Thoracic aorta (tissue), 2 donors: ENCODE measurements at regions not wholly inside any gene's neighbourhood (a gene's known extent, or its start where the extent isn't known, plus 50 kb on each side); places are given as distances from the start of the nearest gene placed in this dataset.

Experiments used
- ATAC-seq: fragments of 150-250 bp; one replicate; pipeline ENCODE4 v1.8.0; 2017; ENCODE audit warnings: low read depth; ENCODE audit not compliant: insufficient number of reproducible peaks, low FRiP score
- DNase-seq: peaks from one replicate; pipeline ENCODE4 v3.0.0-alpha.2; 2020; ENCODE audit warnings: low spot score
- H3K27ac ChIP-seq, 2 donors: fragments of 200-600 bp; sonication (generic); 1 replicate in 1 of 2; 2 replicates in 1 of 2; pipeline ENCODE4 v1.5.1; 2016; ENCODE audit warnings: mild to moderate bottlenecking in 2 of 2, moderate library complexity in 2 of 2
- H3K27me3 ChIP-seq: fragments of 200-600 bp; sonication (generic); replicated peaks from 2 replicates; pipeline ENCODE4 v1.6.0; 2016; ENCODE audit warnings: mild to moderate bottlenecking; ENCODE audit not compliant: insufficient read depth
- H3K36me3 ChIP-seq: fragments of 200-600 bp; sonication (generic); one replicate; pipeline ENCODE4 v1.5.1; 2016
- H3K4me1 ChIP-seq, 2 donors: fragments of 200-600 bp; sonication (generic); 1 replicate in 1 of 2; 2 replicates in 1 of 2; pipeline versions ENCODE4 v1.5.1 to v1.6.0; 2016; ENCODE audit warnings: low read depth in 2 of 2, mild to moderate bottlenecking in 1 of 2; ENCODE audit not compliant: control insufficient read depth in 1 of 2
- H3K4me3 ChIP-seq: fragments of 200-600 bp; sonication (generic); 2 replicates; pipeline ENCODE4 v1.5.1; 2016; ENCODE audit warnings: mild to moderate bottlenecking
- H3K9me3 ChIP-seq: fragments of 200-600 bp; sonication (generic); 2 replicates; pipeline ENCODE4 v1.5.1; 2016
- TF ChIP-seq, protein P1 (sequence below): fragments of 200-600 bp; sonication (generic); IDR thresholded peaks from one replicate; pipeline ENCODE4 v1.5.1; 2019; ENCODE audit warnings: antibody characterized with exemption

DNA sequence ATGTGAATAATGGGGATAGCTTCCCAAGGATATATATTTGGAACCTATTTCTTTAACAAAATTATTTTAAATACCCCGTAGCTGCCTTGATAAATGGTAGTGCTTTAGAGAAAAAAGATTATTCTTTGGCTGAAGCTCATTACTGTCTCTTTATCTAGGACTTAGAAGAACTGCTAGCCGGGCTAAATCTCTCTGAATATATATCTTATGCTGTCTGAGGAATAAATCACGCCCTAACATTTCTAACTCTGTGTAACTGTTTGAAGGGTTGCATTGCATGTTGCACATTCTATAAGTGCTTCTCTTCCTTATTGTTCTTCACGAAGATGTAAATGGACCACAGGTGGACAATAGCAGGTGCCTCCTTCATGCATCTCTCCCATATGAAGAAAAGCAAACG is 585.0 kb upstream of the ZP4 start:
- Histone ChIP-seq H3K9me3 (no peaks in the 10 kb centered on the region), H3K36me3 (no peaks in the 10 kb centered on the region), H3K27ac (no peak overlapping the region), H3K4me1 (no peaks in the 10 kb centered on the region), H3K4me3 (no peak overlapping the region), H3K27me3 (no peaks in the 10 kb centered on the region)
- DNase-seq (no peak), ATAC-seq (no peak)
- TF ChIP-seq, protein P1, sequence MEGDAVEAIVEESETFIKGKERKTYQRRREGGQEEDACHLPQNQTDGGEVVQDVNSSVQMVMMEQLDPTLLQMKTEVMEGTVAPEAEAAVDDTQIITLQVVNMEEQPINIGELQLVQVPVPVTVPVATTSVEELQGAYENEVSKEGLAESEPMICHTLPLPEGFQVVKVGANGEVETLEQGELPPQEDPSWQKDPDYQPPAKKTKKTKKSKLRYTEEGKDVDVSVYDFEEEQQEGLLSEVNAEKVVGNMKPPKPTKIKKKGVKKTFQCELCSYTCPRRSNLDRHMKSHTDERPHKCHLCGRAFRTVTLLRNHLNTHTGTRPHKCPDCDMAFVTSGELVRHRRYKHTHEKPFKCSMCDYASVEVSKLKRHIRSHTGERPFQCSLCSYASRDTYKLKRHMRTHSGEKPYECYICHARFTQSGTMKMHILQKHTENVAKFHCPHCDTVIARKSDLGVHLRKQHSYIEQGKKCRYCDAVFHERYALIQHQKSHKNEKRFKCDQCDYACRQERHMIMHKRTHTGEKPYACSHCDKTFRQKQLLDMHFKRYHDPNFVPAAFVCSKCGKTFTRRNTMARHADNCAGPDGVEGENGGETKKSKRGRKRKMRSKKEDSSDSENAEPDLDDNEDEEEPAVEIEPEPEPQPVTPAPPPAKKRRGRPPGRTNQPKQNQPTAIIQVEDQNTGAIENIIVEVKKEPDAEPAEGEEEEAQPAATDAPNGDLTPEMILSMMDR, result no peak

DNA sequence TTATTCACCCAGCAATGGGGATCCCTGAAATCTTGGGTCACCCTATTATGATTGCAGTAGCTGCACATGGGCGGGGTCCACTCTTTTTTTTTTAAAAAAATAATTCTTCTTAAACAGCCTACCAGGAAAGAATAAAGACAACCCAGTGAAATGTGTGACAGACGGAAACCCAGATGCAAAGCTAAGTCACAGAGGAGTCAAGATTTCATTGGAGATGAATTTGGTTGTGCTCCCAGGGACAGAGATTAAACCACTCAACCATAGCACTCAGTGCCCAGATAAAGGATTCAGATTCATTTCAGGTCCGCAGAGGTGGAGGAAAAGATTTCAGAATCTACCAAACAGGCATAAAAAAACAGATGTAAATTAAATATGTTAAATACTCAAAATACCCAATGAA is 583.5 kb upstream of the ZP4 start:
- no peak for ATAC-seq
- no peaks in the 10 kb centered on the region for H3K27me3 ChIP-seq
- H3K9me3 ChIP-seq, result no peaks in the 10 kb centered on the region
- DNase-seq, result no peak
- H3K27ac ChIP-seq, result no peak overlapping the region
- H3K4me3 ChIP-seq, result no peak overlapping the region
- H3K36me3 ChIP-seq, result no peaks in the 10 kb centered on the region
- TF ChIP-seq, protein P1, result no peak
- H3K4me1 ChIP-seq, result no peaks in the 10 kb centered on the region

DNA sequence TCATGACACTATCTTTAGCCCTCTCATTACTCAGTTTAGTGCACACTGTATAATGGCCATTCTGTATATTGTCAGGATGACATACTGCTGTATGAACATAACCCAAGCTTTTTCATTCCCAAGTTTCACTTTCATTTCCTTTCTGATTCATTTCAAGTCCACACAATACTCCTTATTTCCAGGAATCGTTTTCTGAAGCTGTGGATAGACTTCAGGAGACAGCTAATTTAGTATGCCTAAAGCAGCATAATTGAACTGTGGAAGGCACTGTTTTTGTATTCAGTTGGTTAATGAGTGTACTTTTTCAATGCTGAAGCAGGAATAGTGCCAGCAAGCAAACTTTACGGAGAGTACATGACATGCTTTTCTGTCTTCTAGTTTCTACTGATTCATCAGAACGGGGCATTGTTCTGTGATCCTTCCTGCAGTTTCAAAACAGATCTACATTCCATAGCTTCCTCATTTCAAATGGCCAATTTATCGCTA is 578.5 kb upstream of the ZP4 start:
- H3K9me3 ChIP-seq, result no peaks in the 10 kb centered on the region
- no peak overlapping the region for H3K27ac ChIP-seq
- H3K4me1 ChIP-seq, result no peaks in the 10 kb centered on the region
- no peak for ATAC-seq
- TF ChIP-seq, protein P1, result no peak
- H3K27me3 ChIP-seq, result no peaks in the 10 kb centered on the region
- H3K4me3 ChIP-seq, result peak overlapping the region; percentile 40
- no peak for DNase-seq
- no peaks in the 10 kb centered on the region for H3K36me3 ChIP-seq

DNA sequence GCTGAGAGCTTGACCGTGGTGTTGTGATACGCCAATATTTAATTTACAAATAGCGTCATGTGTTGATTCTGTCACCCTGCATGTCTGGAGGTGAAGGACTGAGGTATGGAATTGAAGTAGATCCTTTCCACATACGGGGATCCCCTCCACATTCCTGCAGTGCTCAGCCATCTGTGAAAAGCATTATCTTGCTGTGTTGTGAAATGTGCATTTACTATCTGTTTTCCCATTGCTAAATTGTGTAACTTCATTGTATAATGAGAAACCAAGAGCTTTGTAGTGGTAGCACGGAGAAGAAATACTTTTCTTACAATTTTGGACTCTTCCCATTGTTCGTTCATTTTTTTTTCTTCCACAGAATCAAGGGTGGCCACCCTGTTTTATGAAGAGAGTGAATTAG is 577.3 kb upstream of the ZP4 start:
- Histone ChIP-seq H3K9me3 (no peaks in the 10 kb centered on the region), H3K27me3 (no peaks in the 10 kb centered on the region), H3K4me1 (no peaks in the 10 kb centered on the region), H3K27ac (no peak overlapping the region), H3K36me3 (no peaks in the 10 kb centered on the region), H3K4me3 (no peak overlapping the region)
- ATAC-seq (no peak), DNase-seq (no peak)
- TF ChIP-seq, protein P1, result no peak

DNA sequence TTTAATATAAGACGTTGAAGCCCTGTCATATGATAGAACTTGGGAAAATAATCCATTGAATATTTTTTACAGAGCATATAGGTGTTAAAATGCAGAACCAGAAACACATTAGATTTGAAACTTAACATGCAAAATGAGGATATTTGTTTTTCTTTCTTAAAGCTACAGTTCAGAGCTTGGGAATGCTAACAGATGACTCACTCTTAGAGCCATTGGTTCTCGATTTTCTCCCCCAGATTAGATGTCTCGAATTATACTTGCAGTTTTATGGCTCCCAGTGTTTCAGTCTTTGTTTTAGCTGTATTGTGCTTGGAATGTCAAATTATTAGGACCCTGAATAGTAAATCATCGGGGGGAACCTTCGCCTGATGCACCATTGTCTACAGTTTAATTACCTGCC is 575.7 kb upstream of the ZP4 start:
- DNase-seq, result no peak
- H3K4me3 ChIP-seq, result no peak overlapping the region
- H3K27ac ChIP-seq, result no peak overlapping the region
- H3K36me3 ChIP-seq, result no peaks in the 10 kb centered on the region
- H3K27me3 ChIP-seq, result no peaks in the 10 kb centered on the region
- H3K9me3 ChIP-seq, result no peaks in the 10 kb centered on the region
- ATAC-seq, result no peak
- no peaks in the 10 kb centered on the region for H3K4me1 ChIP-seq
- TF ChIP-seq, protein P1, result no peak
